Activated CD4-positive, alpha-beta T cell treated with anti-CD3 and anti-CD28 coated beads, Interleukin-2, amount 10 ng/mL, durations not matched to agents 7 days and 5 days (primary cell): ENCODE measurements at regions not wholly inside any gene's neighbourhood (a gene's known extent, or its start where the extent isn't known, plus 50 kb on each side); places are given as distances from the start of the nearest gene placed in this dataset.

ENCODE experiments used
- CTCF ChIA-PET: fragments of 350-600 bp; sonication (Branson Sonifier 250); formaldehyde crosslinking; loops from one replicate; lab custom pipeline; 2021; ENCODE audit warnings: antibody characterized with exemption; lab: Charles Lee
- POLR2A ChIA-PET: fragments of 350-600 bp; sonication (Branson Sonifier 250); formaldehyde crosslinking; loops from one replicate; lab custom pipeline; 2021; ENCODE audit warnings: antibody characterized with exemption; lab: Charles Lee
- DNase-seq: peaks from one replicate; pipeline ENCODE4 v3.0.0-alpha.2; 2020
- H3K27ac Mint-ChIP-seq: one replicate; pipeline ENCODE4 v1.8.0; 2021; ENCODE audit warnings: mild to moderate bottlenecking, moderate library complexity, mixed read lengths
- H3K27me3 Mint-ChIP-seq: one replicate; pipeline ENCODE4 v1.8.0; 2021; ENCODE audit warnings: mixed read lengths
- H3K36me3 Mint-ChIP-seq: one replicate; pipeline ENCODE4 v1.8.0; 2021; ENCODE audit warnings: low read depth, mixed read lengths
- H3K4me1 Mint-ChIP-seq: one replicate; pipeline ENCODE4 v1.8.0; 2021; ENCODE audit warnings: mixed read lengths
- H3K4me3 Mint-ChIP-seq: one replicate; pipeline ENCODE4 v1.8.0; 2021; ENCODE audit warnings: mild to moderate bottlenecking, moderate library complexity, mixed read lengths
- H3K9me3 Mint-ChIP-seq: one replicate; pipeline ENCODE4 v1.8.0; 2021; ENCODE audit warnings: mixed read lengths

DNA sequence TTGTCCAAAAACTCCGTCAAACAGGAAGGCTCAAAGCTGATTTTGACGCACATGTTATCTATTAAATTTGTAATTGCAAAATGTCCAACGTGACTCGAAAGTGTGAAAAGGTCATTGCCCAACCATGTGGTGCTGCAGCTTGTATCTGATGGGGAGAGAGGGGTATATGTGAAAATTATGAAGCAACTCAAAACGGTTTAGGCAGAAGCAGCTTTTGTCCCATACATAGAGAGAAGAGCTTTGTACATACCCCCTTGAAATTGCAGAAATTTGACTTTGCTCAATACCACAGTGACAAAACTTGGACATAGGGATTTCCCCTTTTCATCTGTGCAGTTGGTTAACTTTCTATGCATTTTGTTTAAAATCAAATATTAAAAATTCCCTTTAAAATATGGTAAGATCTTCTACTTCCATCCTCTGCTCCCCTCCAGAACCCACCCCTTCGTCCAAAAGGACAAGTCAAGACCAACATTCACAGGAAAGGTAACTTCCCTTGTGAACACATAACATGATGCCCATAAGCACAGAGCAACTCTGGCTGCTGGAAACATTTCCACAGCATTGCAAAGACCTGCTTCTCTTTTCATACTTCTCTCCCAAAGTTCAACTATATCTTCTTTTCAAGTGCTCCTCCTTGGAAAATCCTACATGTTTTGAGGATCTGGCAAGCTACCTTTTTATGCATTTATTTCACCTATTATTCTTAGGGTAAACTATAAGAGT lies 253.7 kb upstream of the THBS1 start:
- ChIA-PET CTCF (interaction anchor here (1.0 kb wide), 1 partner anchor 257 kb away, joined by 3 read pairs; no protein-coding TSS in a partner anchor), POLR2A (no interaction called here)
- Mint-ChIP-seq H3K27me3 (peaks cover 14% of the 10 kb centered on the region), H3K36me3 (no peaks in the 10 kb centered on the region), H3K4me3 (no peak overlapping the region), H3K27ac (no peak overlapping the region), H3K9me3 (no peaks in the 10 kb centered on the region), H3K4me1 (no peaks in the 10 kb centered on the region)
- no peak for DNase-seq

DNA sequence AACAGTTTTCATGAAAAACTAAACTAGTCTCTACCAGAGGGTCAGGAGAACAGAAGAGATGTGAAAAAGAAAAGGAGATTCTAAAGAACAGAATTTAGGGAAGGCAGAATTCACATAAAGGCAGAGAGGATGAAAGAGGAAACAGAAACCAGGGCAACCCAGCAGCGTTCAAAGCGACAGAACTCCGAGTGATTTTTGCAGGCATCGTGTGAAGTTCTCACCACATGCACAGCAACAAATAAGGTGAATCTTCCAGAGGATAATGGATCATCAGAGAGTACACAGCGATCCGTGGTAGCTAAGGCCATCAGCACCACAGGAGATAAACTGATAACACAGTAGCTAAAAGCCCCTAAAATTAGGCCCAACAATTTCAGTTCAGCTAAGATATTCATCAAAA lies 250.8 kb upstream of the THBS1 start:
- no peaks in the 10 kb centered on the region for H3K9me3 Mint-ChIP-seq
- H3K27me3 Mint-ChIP-seq: peaks cover 14% of the 10 kb centered on the region
- H3K4me3 Mint-ChIP-seq: no peak overlapping the region
- H3K4me1 Mint-ChIP-seq: no peaks in the 10 kb centered on the region
- no peak for DNase-seq
- H3K36me3 Mint-ChIP-seq: no peaks in the 10 kb centered on the region
- POLR2A ChIA-PET: no interaction called here
- no peak overlapping the region for H3K27ac Mint-ChIP-seq
- CTCF ChIA-PET: no interaction called here

DNA sequence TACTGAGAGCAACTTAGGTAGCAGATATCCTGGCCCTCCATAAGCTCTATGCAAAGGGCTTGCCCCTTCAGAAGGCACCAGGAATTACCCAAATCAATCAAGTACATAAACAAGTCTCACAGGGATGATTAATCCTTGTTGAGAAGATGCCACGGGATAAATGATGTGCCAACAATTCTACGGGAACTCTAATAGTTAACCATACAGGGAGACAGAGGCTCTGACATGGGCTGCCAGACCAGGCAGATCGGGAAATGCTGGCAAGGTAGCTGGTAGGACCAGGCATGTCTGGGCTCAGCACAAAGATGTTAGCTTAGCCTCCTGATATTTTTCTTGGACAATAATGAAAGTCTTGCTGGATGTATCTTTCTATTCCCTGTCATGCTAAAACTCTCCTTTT lies 249.3 kb upstream of the THBS1 start:
- ChIA-PET CTCF (no interaction called here), POLR2A (no interaction called here)
- Mint-ChIP-seq H3K4me3 (no peak overlapping the region), H3K27me3 (peaks cover 3% of the 10 kb centered on the region), H3K27ac (no peak overlapping the region), H3K9me3 (no peaks in the 10 kb centered on the region), H3K4me1 (no peaks in the 10 kb centered on the region), H3K36me3 (no peaks in the 10 kb centered on the region)
- DNase-seq: no peak

DNA sequence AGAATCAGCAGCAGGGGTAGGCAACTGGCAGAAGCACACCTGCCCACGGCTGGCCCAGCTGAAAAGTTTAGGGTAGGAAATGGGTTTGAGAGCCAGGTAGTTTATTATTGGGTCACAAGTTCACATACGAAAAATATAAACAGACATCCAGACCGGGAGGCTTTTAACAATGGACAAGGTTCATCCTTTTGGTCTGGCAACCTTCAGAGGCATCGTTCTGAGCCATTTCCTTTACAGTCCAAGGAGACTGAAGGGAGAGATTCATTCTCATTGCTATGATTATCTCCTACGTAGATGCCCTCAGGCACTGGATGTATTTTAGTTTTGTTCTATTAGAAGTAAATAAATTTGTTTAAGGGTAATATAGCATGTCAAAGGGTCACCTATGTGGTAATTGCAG lies 248.0 kb upstream of the THBS1 start:
- H3K4me3 Mint-ChIP-seq: no peak overlapping the region
- no peaks in the 10 kb centered on the region for H3K4me1 Mint-ChIP-seq
- no peaks in the 10 kb centered on the region for H3K9me3 Mint-ChIP-seq
- no peaks in the 10 kb centered on the region for H3K36me3 Mint-ChIP-seq
- H3K27ac Mint-ChIP-seq: no peak overlapping the region
- ChIA-PET POLR2A (no interaction called here), CTCF (no interaction called here)
- no peaks in the 10 kb centered on the region for H3K27me3 Mint-ChIP-seq
- no peak for DNase-seq

DNA sequence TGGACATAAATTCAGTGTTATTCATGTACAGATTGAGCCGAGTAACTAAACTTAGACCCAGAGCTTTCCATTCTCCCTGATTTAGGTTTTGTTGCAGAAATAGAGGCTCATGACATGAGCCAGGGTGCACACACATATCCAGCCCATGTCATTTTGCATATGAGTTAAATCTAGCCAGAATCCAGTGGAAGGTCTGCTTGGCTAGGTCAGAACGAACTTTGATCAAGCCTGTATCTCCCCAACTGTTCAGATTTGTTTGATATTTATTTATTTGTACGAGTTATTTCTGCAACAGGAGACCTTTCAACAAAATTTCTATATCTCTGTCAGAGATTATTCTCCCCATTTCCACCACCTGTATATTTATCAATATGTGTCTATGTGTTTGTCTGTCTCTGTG lies 247.5 kb upstream of the THBS1 start:
- H3K9me3 Mint-ChIP-seq: no peaks in the 10 kb centered on the region
- POLR2A ChIA-PET: no interaction called here
- no peaks in the 10 kb centered on the region for H3K4me1 Mint-ChIP-seq

DNA sequence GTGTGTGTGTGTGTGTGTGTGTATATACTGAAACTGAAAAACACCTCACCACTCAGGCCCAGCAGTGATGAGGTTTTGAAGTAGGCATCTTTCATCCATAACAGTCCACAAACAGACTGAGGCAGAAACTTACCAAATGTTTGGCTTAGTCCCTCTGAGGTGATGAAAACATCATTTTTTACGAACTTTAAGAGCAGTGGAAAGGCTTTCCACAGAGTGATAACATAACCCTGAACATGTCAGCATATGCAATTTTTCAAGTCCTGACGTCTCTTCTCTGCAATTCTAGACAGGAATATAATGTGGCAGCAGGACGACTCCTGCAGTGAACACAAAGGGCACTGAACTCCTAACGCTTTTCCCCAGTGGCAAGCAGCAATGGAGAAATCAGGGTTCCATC lies 247.0 kb upstream of the THBS1 start:
- Mint-ChIP-seq H3K36me3 (no peaks in the 10 kb centered on the region), H3K9me3 (no peaks in the 10 kb centered on the region), H3K27ac (no peak overlapping the region), H3K4me1 (no peaks in the 10 kb centered on the region), H3K4me3 (no peak overlapping the region), H3K27me3 (no peaks in the 10 kb centered on the region)
- POLR2A ChIA-PET: no interaction called here
- no peak for DNase-seq
- CTCF ChIA-PET: no interaction called here

More for the DNA sequence above, 247.5 kb upstream of the THBS1 start:
- no peak overlapping the region for H3K27ac Mint-ChIP-seq
- CTCF ChIA-PET: no interaction called here
- H3K27me3 Mint-ChIP-seq: no peaks in the 10 kb centered on the region
- no peak overlapping the region for H3K4me3 Mint-ChIP-seq
- no peak for DNase-seq
- no peaks in the 10 kb centered on the region for H3K36me3 Mint-ChIP-seq

DNA sequence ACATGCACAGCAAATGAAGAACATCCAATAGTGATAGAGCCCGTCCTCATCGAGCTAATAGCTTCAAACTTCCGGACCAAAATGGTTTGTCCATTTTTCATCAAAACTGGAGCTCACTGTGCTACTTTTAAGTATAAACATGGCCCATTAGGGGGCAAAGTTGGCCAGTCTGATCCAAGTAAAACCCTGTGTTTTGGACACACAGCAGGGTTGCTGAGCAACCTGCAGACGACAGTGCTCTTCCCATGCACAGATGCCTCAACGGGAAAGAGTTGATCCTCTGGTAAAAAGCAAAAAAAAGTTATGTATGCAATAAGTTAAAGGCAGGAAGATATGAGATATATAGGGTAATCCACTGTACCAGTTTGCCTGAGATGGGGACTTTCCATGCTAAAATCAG lies 244.0 kb upstream of the THBS1 start:
- Mint-ChIP-seq H3K27ac (no peak overlapping the region), H3K9me3 (no peaks in the 10 kb centered on the region), H3K27me3 (no peaks in the 10 kb centered on the region), H3K4me1 (no peaks in the 10 kb centered on the region), H3K4me3 (no peak overlapping the region), H3K36me3 (no peaks in the 10 kb centered on the region)
- ChIA-PET POLR2A (no interaction called here), CTCF (no interaction called here)
- DNase-seq: no peak

DNA sequence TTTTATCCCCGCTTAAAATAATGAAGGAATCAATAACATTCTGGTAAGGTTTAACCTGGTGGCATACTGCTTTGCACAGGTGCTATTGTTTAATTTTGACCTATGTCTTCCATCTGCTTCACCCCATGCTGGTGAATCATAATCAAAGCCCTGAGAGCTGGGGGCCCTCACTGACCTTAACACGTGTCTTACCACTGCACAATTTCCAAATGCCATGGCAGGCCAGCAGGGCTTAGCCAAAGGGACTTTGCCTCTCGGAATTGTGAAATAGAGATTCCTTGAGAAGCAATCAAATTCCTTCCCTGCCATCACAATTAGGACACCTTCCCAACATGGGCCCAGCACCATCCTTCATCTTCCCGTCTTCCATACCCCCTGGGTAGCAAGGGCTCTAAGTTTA lies 242.6 kb upstream of the THBS1 start:
- Mint-ChIP-seq H3K9me3 (no peaks in the 10 kb centered on the region), H3K4me3 (no peak overlapping the region), H3K27me3 (no peaks in the 10 kb centered on the region)

DNA sequence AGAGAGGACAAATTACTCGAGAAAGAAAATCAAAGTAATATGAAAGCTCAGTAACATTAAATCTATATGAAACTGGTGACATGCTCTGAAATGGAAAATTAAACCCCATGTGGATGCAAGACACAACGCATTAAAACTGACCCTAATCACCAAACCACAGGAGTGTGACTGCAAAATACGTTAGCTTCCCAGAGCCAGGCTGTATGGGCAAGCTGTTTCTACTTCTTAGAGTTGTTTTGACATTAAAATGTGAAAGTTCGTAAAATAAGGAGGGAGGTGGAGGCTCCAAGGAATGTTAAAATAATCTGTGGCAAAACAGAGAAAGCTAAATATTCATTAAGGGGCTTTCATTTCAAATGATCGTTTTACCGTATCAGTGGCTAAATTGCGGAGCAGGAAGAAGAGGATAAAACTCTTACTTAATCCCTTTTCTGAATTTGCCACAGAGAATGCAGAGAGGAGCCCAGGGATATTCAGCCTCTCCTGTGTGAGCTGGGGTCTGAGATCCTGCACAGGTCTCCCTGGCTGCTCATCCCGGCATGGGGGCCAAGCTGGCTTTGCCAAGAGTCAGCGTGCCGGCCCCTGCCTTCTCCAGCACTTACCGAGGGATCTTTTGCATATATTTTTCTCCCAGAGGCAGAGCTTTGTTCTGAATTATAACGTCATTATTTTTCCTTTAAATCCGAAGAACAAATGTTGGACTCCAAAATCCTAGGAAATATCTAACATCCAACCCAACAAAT lies 239.8 kb upstream of the THBS1 start:
- no peaks in the 10 kb centered on the region for H3K27me3 Mint-ChIP-seq
- no peaks in the 10 kb centered on the region for H3K36me3 Mint-ChIP-seq
- POLR2A ChIA-PET: no interaction called here
- no peak for DNase-seq
- H3K4me1 Mint-ChIP-seq: no peaks in the 10 kb centered on the region
- H3K27ac Mint-ChIP-seq: no peak overlapping the region
- H3K9me3 Mint-ChIP-seq: no peaks in the 10 kb centered on the region
- CTCF ChIA-PET: no interaction called here
- no peak overlapping the region for H3K4me3 Mint-ChIP-seq

More for the DNA sequence above, 242.6 kb upstream of the THBS1 start:
- ChIA-PET POLR2A (no interaction called here), CTCF (interaction anchor here (0.7 kb wide), 1 partner anchor 729 kb away, joined by 3 read pairs; no protein-coding TSS in a partner anchor)
- Mint-ChIP-seq H3K36me3 (no peaks in the 10 kb centered on the region), H3K4me1 (no peaks in the 10 kb centered on the region), H3K27ac (no peak overlapping the region)
- no peak for DNase-seq

DNA sequence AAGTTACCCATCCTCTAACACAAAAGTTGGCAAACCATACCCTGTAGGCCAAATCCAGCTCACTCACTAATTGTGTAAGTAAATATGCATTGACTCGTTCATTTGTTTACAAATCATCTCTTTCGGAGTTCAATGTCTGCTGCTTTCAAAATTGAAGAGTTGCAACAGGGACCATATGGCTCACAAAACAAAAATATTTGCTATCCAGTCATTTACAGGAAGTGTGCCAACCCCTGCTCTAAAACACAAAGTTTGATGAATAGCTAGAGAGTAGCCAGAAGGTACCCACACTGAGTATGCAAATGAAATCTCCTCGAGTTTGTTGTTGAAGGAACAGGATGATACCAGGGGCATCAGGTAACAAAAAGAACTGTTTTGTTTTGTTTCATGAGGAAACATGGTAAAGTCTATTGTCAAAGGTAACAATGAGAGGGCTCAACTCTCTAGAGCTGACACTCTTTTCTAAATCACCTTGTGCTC lies 236.2 kb upstream of the THBS1 start:
- Mint-ChIP-seq H3K27ac (no peak overlapping the region), H3K9me3 (no peaks in the 10 kb centered on the region), H3K4me3 (no peak overlapping the region), H3K36me3 (no peaks in the 10 kb centered on the region), H3K27me3 (no peaks in the 10 kb centered on the region), H3K4me1 (no peaks in the 10 kb centered on the region)
- DNase-seq: no peak
- ChIA-PET POLR2A (no interaction called here), CTCF (no interaction called here)

DNA sequence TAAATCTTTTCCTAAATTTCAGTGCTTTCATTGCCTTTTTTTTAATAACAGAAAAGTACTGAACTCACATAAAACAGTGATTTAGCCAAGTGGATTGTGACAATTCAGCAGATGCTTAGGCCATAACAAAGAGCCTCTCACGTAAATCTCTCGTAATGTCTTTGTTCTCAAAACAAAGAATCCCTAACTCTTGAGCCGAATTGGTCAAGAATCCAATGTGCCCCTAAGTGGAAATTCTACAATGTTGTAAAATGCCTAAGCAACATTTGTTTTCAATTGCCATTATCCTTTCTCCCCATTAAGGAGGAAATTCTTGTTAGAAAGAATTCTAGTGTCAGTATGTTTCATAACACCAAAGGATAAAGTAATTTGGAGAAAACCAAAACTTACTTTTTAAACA lies 235.7 kb upstream of the THBS1 start:
- no peaks in the 10 kb centered on the region for H3K4me1 Mint-ChIP-seq
- DNase-seq: no peak
- no peak overlapping the region for H3K27ac Mint-ChIP-seq
- no peaks in the 10 kb centered on the region for H3K9me3 Mint-ChIP-seq
- H3K4me3 Mint-ChIP-seq: no peak overlapping the region
- no peaks in the 10 kb centered on the region for H3K27me3 Mint-ChIP-seq
- CTCF ChIA-PET: no interaction called here
- POLR2A ChIA-PET: no interaction called here
- H3K36me3 Mint-ChIP-seq: no peaks in the 10 kb centered on the region

DNA sequence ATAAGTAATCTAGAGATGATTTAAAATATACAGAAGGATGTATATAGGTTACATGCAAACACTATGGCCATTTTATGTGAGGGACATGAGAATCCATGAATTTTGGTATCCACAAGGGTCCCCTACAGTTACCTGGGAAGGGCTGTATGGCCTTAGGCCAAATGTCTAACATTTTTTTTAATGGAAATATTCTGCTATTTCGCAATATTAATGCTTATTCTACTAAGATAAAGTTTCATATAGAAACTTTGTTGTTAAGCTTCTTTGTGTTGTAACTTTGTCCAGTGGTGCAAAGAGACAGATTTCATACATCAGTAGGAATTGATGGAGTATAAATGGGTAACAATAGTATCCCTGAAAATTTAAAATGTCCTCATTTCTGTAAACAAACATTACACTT lies 233.4 kb upstream of the THBS1 start:
- DNase-seq: no peak
- H3K36me3 Mint-ChIP-seq: no peaks in the 10 kb centered on the region
- no peaks in the 10 kb centered on the region for H3K27me3 Mint-ChIP-seq
- H3K4me3 Mint-ChIP-seq: no peak overlapping the region
- CTCF ChIA-PET: no interaction called here
- H3K9me3 Mint-ChIP-seq: no peaks in the 10 kb centered on the region
- H3K27ac Mint-ChIP-seq: no peak overlapping the region
- POLR2A ChIA-PET: no interaction called here
- no peaks in the 10 kb centered on the region for H3K4me1 Mint-ChIP-seq

DNA sequence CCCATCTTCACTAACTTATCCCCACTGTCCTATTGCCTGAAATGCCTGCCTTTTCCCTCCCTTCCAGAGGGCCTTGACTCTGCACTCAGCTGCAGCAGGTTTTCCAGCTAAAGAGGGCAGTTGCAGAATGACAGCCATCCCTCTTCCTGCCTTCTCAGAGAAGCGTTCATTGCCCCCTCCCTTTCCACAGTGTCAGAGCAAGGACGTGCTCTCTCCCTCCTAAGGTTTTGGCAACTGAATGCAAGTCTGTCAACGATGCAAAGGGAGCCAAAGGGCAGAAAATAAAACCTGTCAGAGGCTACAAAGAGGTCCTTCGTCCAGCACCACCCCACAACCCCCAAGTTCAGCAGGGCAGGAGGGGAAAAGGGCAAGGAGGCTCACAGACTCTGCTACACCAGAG lies 230.1 kb upstream of the THBS1 start:
- no peaks in the 10 kb centered on the region for H3K4me1 Mint-ChIP-seq
- H3K4me3 Mint-ChIP-seq: no peak overlapping the region
- CTCF ChIA-PET: no interaction called here
- POLR2A ChIA-PET: no interaction called here
- DNase-seq: no peak
- no peaks in the 10 kb centered on the region for H3K36me3 Mint-ChIP-seq
- no peak overlapping the region for H3K27ac Mint-ChIP-seq
- no peaks in the 10 kb centered on the region for H3K9me3 Mint-ChIP-seq
- no peaks in the 10 kb centered on the region for H3K27me3 Mint-ChIP-seq
